Left ventricle myocardium inferior (tissue), 1 donor: ENCODE measurements at regions not wholly inside any gene's neighbourhood (a gene's known extent, or its start where the extent isn't known, plus 50 kb on each side); places are given as distances from the start of the nearest gene placed in this dataset.

Source experiments
- DNase-seq: peaks from one replicate; pipeline ENCODE4 v3.0.0-alpha.2; 2020
- H3K27ac ChIP-seq: fragments of 200-600 bp; replicated peaks from 2 replicates; pipeline ENCODE4 v1.8.0; 2021
- H3K27me3 ChIP-seq: fragments of 200-600 bp; 2 replicates; pipeline ENCODE4 v1.8.0; 2021; ENCODE audit warnings: low read depth
- H3K36me3 ChIP-seq: fragments of 200-600 bp; 2 replicates; pipeline ENCODE4 v1.8.0; 2021
- H3K4me1 ChIP-seq: fragments of 200-600 bp; 2 replicates; pipeline ENCODE4 v1.8.0; 2021
- H3K4me3 ChIP-seq: fragments of 200-600 bp; 2 replicates; pipeline ENCODE4 v1.8.0; 2021; ENCODE audit warnings: mild to moderate bottlenecking, moderate library complexity
- H3K9me3 ChIP-seq: fragments of 200-600 bp; replicated peaks from 2 replicates; pipeline ENCODE4 v1.8.0; 2021
- intact Hi-C: fragments of 100-400 bp; cut with micrococcal nuclease; formaldehyde crosslinking; loops from one replicate; pipeline ENCODE4 v1.11.0; 2022
- TF ChIP-seq, protein P1 (sequence below): fragments of 200-600 bp; IDR thresholded peaks from 2 replicates; pipeline ENCODE4 v1.8.0; 2021; ENCODE audit warnings: antibody characterized with exemption, mild to moderate bottlenecking, borderline replicate concordance
- donor health status: DM: no; HTN: yes; CAD: no; lungs with severe emphysema.

DNA sequence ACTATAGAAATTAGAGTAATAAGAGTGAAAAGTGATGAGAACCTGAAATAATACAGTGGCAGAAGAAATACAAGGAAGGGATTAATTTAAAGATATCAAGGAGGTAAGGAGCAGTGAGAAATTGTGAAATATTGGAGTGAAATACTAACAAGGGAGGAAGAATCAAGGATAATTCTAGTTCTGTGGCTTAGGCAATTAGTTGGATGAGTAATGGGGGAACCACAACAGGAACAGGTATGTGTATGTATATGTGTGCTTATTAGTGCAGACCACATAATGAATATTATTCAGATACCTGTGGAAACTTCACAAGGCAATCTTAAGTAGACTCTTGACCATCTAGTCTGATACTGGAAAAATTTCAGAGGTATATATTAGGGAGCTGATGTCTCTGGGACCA is 143.3 kb downstream of the TINAG start:
- Histone ChIP-seq H3K9me3 (no peaks in the 10 kb centered on the region), H3K27me3 (no peaks in the 10 kb centered on the region), H3K4me3 (no peak overlapping the region), H3K27ac (no peak overlapping the region), H3K4me1 (no peaks in the 10 kb centered on the region), H3K36me3 (no peaks in the 10 kb centered on the region)
- intact Hi-C loops = no loop called here
- TF ChIP-seq, protein P1, sequence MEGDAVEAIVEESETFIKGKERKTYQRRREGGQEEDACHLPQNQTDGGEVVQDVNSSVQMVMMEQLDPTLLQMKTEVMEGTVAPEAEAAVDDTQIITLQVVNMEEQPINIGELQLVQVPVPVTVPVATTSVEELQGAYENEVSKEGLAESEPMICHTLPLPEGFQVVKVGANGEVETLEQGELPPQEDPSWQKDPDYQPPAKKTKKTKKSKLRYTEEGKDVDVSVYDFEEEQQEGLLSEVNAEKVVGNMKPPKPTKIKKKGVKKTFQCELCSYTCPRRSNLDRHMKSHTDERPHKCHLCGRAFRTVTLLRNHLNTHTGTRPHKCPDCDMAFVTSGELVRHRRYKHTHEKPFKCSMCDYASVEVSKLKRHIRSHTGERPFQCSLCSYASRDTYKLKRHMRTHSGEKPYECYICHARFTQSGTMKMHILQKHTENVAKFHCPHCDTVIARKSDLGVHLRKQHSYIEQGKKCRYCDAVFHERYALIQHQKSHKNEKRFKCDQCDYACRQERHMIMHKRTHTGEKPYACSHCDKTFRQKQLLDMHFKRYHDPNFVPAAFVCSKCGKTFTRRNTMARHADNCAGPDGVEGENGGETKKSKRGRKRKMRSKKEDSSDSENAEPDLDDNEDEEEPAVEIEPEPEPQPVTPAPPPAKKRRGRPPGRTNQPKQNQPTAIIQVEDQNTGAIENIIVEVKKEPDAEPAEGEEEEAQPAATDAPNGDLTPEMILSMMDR = no peak
- no peak for DNase-seq

DNA sequence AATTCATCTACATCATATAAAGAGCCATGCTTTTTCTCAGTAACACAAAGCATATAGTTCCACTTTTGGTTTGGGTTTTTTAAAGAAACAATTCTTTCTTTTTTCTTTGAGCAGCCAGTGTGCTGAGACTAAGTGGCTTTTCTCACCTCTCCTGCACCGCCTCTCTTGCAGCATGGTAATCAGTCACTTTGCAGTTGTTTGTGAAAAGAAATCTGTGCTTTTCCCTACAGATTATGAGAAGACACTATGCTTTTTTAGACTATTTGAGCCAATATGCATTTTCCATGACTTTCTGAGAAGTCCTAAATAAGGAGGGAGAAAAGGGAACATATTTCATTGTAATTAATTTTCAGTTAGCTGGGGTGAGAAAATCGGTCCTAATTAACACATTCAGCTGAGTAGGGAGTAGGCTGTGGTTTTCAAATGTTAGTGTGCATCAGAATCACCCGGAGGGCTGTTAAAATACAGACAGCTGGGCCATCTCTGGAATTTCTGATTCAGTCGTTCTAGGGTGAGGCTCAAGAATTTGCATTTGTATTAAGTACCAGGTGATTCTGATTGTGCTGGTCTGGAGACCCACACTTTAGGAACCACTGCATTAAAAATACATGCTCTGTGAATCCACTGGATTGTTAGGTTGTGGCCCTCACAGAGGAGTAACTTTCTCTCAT is 155.2 kb downstream of the TINAG start:
- TF ChIP-seq, protein P1 = no peak
- H3K4me1 ChIP-seq = no peaks in the 10 kb centered on the region

DNA sequence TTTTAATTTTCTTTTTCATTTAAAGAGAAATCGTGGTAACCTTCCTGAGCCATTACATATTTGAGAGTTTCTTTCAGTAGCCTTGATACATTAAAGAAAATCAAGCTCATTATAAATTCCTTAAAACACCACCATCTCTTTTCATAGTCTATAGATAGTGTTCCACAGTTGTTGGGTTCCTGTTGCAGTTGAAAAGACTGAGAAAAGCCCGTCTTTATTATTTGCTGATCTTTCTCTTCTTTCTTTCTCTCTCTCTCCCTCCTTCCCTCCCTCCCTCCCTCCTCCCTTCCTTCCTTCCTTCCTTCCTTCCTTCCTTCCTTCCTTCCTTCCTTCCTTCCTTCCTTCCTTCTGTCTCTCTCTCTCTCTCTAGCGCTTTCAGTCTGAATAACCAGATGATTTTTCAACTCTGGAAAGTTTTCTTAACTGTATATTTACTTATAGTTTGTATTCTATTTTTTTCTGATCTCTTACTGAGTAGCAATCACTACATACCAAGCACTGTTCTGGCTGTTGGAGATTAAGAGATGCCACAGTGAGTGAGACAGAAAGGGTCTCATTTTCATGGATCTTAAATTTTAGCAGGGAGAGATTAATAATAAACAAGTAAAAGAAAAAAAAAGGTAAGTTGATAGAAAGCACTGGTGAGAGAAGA is 157.5 kb downstream of the TINAG start:
- no peaks in the 10 kb centered on the region for H3K4me1 ChIP-seq
- intact Hi-C loops = no loop called here
- no peak for DNase-seq
- TF ChIP-seq, protein P1 = no peak
- H3K27me3 ChIP-seq = no peaks in the 10 kb centered on the region
- H3K4me3 ChIP-seq = no peak overlapping the region
- no peaks in the 10 kb centered on the region for H3K36me3 ChIP-seq
- peaks cover 7% of the 10 kb centered on the region for H3K9me3 ChIP-seq
- no peak overlapping the region for H3K27ac ChIP-seq

More for the DNA sequence above, 155.2 kb downstream of the TINAG start:
- H3K36me3 ChIP-seq = no peaks in the 10 kb centered on the region
- peaks cover 16% of the 10 kb centered on the region for H3K9me3 ChIP-seq
- DNase-seq = no peak
- no peaks in the 10 kb centered on the region for H3K27me3 ChIP-seq
- H3K27ac ChIP-seq = no peak overlapping the region
- intact Hi-C loops = no loop called here
- no peak overlapping the region for H3K4me3 ChIP-seq

DNA sequence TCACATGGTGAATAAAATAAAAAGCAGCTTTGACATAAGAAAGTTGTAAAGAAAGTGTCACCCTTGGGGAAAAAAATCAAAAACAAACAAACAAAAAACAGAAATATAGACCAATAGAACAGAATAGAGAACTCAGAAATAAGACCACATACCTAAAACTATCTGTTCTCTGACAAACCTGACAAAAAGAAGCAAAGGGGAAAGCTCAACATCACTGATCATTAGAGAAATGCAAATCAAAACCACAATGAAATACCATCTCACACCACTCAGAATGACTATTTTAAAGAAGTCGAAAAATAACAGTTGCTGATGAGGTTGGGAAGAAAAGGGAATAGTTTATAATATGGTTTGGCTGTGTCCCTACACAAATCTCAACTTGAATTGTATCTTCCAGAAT is 159.1 kb downstream of the TINAG start:
- H3K27ac ChIP-seq = no peak overlapping the region
- TF ChIP-seq, protein P1 = no peak
- peaks cover 7% of the 10 kb centered on the region for H3K9me3 ChIP-seq
- intact Hi-C loops = no loop called here
- DNase-seq = no peak
- no peaks in the 10 kb centered on the region for H3K4me1 ChIP-seq
- no peaks in the 10 kb centered on the region for H3K36me3 ChIP-seq
- H3K27me3 ChIP-seq = no peaks in the 10 kb centered on the region
- no peak overlapping the region for H3K4me3 ChIP-seq

DNA sequence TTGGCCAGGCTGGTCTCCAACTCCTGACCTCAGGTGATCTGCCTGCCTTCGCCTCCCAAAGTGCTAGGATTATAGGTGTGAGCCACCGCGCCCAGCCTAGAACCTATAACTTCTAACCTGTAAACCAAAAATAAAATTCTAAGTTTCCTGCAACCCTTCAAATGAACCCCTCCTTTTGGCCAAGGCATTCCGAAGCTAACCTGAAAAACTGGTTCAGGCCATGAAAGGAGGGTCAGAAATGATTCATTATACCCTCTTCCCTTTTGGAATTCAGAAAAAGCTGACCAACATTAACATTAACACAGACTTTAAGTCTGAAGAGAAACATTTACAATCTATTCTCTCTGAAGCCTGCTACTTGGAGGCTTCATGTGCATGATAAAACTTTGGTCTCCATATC is 165.1 kb downstream of the TINAG start:
- intact Hi-C loops = no loop called here
- Histone ChIP-seq H3K4me3 (no peak overlapping the region), H3K36me3 (no peaks in the 10 kb centered on the region), H3K9me3 (peaks cover under 1% of the 10 kb centered on the region), H3K4me1 (no peaks in the 10 kb centered on the region), H3K27ac (no peak overlapping the region), H3K27me3 (no peaks in the 10 kb centered on the region)
- TF ChIP-seq, protein P1 = no peak
- no peak for DNase-seq
